Liver (tissue), 8 donors: ENCODE measurements at regions not wholly inside any gene's neighbourhood (a gene's known extent, or its start where the extent isn't known, plus 50 kb on each side); places are given as distances from the start of the nearest gene placed in this dataset.
"Not testable (repeated sequence)": the region's sequence is repeated elsewhere in the genome, so short reads cannot be mapped to it uniquely, and the experiment has no call there.

Experiments used
- DNase-seq: peaks from one replicate; pipeline ENCODE4 v3.0.0-alpha.2; 2017; ENCODE audit warnings: low spot score
- H3K27ac ChIP-seq, 2 donors: one replicate each; pipeline ENCODE4 v1.7.0; 2013; ENCODE audit warnings: inconsistent platforms in 2 of 2, low read length in 2 of 2, control low read depth in 1 of 2, low read depth in 1 of 2, mild to moderate bottlenecking in 1 of 2
- H3K27me3 ChIP-seq, 4 donors: one replicate each; pipeline versions ENCODE4 v1.6.1 to v1.7.0; 2013; ENCODE audit warnings: low read length in 3 of 4, inconsistent platforms in 1 of 4, mild to moderate bottlenecking in 1 of 4, moderate library complexity in 1 of 4; ENCODE audit not compliant: control insufficient read depth in 4 of 4, insufficient read depth in 4 of 4
- H3K36me3 ChIP-seq, 4 donors: one replicate each; pipeline versions ENCODE4 v1.6.1 to v1.7.0; 2013; ENCODE audit warnings: low read length in 3 of 4, mild to moderate bottlenecking in 3 of 4, low read depth in 1 of 4, moderate library complexity in 1 of 4; ENCODE audit not compliant: control insufficient read depth in 4 of 4, insufficient read depth in 3 of 4
- H3K4me1 ChIP-seq, 4 donors: one replicate each; pipeline versions ENCODE4 v1.6.1 to v1.7.0; 2013; ENCODE audit warnings: low read length in 3 of 4, mild to moderate bottlenecking in 3 of 4, moderate library complexity in 1 of 4; ENCODE audit not compliant: control insufficient read depth in 4 of 4, insufficient read depth in 4 of 4
- H3K4me3 ChIP-seq, 3 donors: one replicate each; pipeline versions ENCODE4 v1.6.1 to v1.7.0; 2013; ENCODE audit warnings: low read length in 3 of 3, control low read depth in 1 of 3, low read depth in 1 of 3, mild to moderate bottlenecking in 1 of 3
- H3K9ac ChIP-seq, 2 donors: one replicate each; pipeline ENCODE4 v1.7.0; 2013; ENCODE audit warnings: low read length in 2 of 2, mild to moderate bottlenecking in 2 of 2, moderate library complexity in 2 of 2, control low read depth in 1 of 2, low read depth in 1 of 2
- H3K9me3 ChIP-seq, 4 donors: one replicate each; pipeline versions ENCODE4 v1.6.1 to v1.7.0; 2013; ENCODE audit warnings: low read length in 3 of 4; ENCODE audit not compliant: control insufficient read depth in 4 of 4
- ATF3 ChIP-seq: IDR thresholded peaks from 2 replicates; pipeline ENCODE4 v1.6.1; 2016; ENCODE audit warnings: antibody characterized with exemption
- CTCF ChIP-seq: fragments of 150-350 bp; IDR thresholded peaks from 2 replicates; pipeline ENCODE4 v1.5.1; 2017; ENCODE audit warnings: improper control_type of control experiment, low read depth, low read length; ENCODE audit not compliant: missing input control
- EGR1 ChIP-seq, 2 donors: IDR thresholded peaks; 2 replicates each; pipeline ENCODE4 v1.6.1; 2016 to 2018; ENCODE audit warnings: antibody characterized with exemption in 2 of 2, low read depth in 2 of 2
- FOXA1 ChIP-seq: IDR thresholded peaks from 2 replicates; pipeline ENCODE4 v1.6.1; 2016; ENCODE audit warnings: antibody characterized with exemption
- FOXA2 ChIP-seq: IDR thresholded peaks from 2 replicates; pipeline ENCODE4 v1.6.1; 2016; ENCODE audit warnings: antibody characterized with exemption
- GABPA ChIP-seq, 2 donors: IDR thresholded peaks in 1 of 2; conservative IDR thresholded peaks in 1 of 2; 2 replicates each; pipeline ENCODE4 v1.6.1; 2016; ENCODE audit warnings: antibody characterized with exemption in 2 of 2, mild to moderate bottlenecking in 1 of 2, moderate library complexity in 1 of 2
- HNF4A ChIP-seq, 2 donors: conservative IDR thresholded peaks; 2 replicates each; pipeline ENCODE4 v1.6.1; 2016; ENCODE audit warnings: antibody characterized with exemption in 2 of 2, mild to moderate bottlenecking in 2 of 2
- HNF4G ChIP-seq: IDR thresholded peaks from 2 replicates; pipeline ENCODE4 v1.6.1; 2016; ENCODE audit warnings: antibody characterized with exemption
- JUND ChIP-seq, 2 donors: IDR thresholded peaks; 2 replicates each; pipeline ENCODE4 v1.6.1; 2016; ENCODE audit warnings: antibody characterized with exemption in 2 of 2
- MAX ChIP-seq: IDR thresholded peaks from 2 replicates; pipeline ENCODE4 v1.6.1; 2016; ENCODE audit warnings: antibody characterized with exemption
- NR2F2 ChIP-seq: IDR thresholded peaks from 2 replicates; pipeline ENCODE4 v1.6.1; 2016; ENCODE audit warnings: antibody characterized with exemption
- RAD21 ChIP-seq, 2 donors: IDR thresholded peaks; 2 replicates each; pipeline ENCODE4 v1.6.1; 2016; ENCODE audit warnings: antibody characterized with exemption in 2 of 2, mild to moderate bottlenecking in 2 of 2
- REST ChIP-seq: IDR thresholded peaks from 2 replicates; pipeline ENCODE4 v1.6.1; 2016; ENCODE audit warnings: antibody characterized with exemption, mild to moderate bottlenecking
- RXRA ChIP-seq, 2 donors: IDR thresholded peaks; 2 replicates each; pipeline ENCODE4 v1.6.1; 2017 to 2018; ENCODE audit warnings: antibody characterized with exemption in 2 of 2, mild to moderate bottlenecking in 1 of 2
- SP1 ChIP-seq: IDR thresholded peaks from 2 replicates; pipeline ENCODE4 v1.6.1; 2018; ENCODE audit warnings: antibody characterized with exemption, mild to moderate bottlenecking
- TAF1 ChIP-seq: conservative IDR thresholded peaks from 2 replicates; pipeline ENCODE4 v1.6.1; 2016; ENCODE audit warnings: antibody characterized with exemption, mild to moderate bottlenecking
- YY1 ChIP-seq: IDR thresholded peaks from 2 replicates; pipeline ENCODE4 v1.6.1; 2016; ENCODE audit warnings: antibody characterized with exemption, mild to moderate bottlenecking
- ZBTB33 ChIP-seq: IDR thresholded peaks from 2 replicates; pipeline ENCODE4 v1.6.1; 2016; ENCODE audit warnings: antibody characterized with exemption
- WGBS: extraction: QIAGEN DNeasy Blood & Tissue Kit; methylation state at CpG from one replicate; pipeline ENCODE4 v1.1.7; 2013; 5-methylcytosine and 5-hydroxymethylcytosine counted together
- donor health status: healthy.
- donor health status: healthy.
- donor health status: healthy.
- donor health status: healthy.
- donor health status: healthy.

- Histone ChIP-seq H3K27me3 (no peaks in the 10 kb centered on the region), H3K9ac (no peak overlapping the region), H3K4me3 (no peak overlapping the region), H3K36me3 (no peaks in the 10 kb centered on the region), H3K27ac (no peak overlapping the region), H3K9me3 (no peaks in the 10 kb centered on the region), H3K4me1 (no peaks in the 10 kb centered on the region)
- WGBS: 67% methylated on average over 5 of the region's 5 CpGs
- DNase-seq: no peak
- TF ChIP-seq ATF3 (no peak), EGR1 (IDR thresholded peaks at IDR 0.05; ENCODE audit: low read depth in 2 of 2) (no peak), TAF1 (no peak), RAD21 (IDR thresholded peaks at IDR 0.05) (no peak), HNF4A (conservative IDR thresholded peaks at IDR 0.05) (no peak), NR2F2 (no peak), RXRA (IDR thresholded peaks at IDR 0.05) (no peak), GABPA (IDR thresholded peaks at IDR 0.05 in 1 of 2, conservative IDR thresholded peaks at IDR 0.05 in 1 of 2) (no peak), SP1 (no peak), REST (no peak), CTCF (no peak), JUND (IDR thresholded peaks at IDR 0.05) (no peak), FOXA1 (no peak), ZBTB33 (no peak), HNF4G (no peak), YY1 (no peak), FOXA2 (no peak), MAX (no peak)
Observed at GRCh38 chr12:131309700-131310099, 356.0 kb downstream of the ADGRD1 start.

GRCh38 chr12:131310227-131310969 lies 356.7 kb downstream of the ADGRD1 start:
- H3K4me3 ChIP-seq, H3K9ac ChIP-seq, H3K36me3 ChIP-seq, H3K9me3 ChIP-seq, H3K27ac ChIP-seq, H3K4me1 ChIP-seq, DNase-seq, H3K27me3 ChIP-seq: not testable (repeated sequence)
- 76% methylated on average over 20 of the region's 22 CpGs for WGBS

- not testable (repeated sequence) for H3K36me3 ChIP-seq, H3K4me3 ChIP-seq, H3K9me3 ChIP-seq, DNase-seq, H3K27ac ChIP-seq, H3K4me1 ChIP-seq, H3K9ac ChIP-seq, H3K27me3 ChIP-seq
- 34% methylated on average over 10 of the region's 12 CpGs for WGBS
Observed at GRCh38 chr12:131311279-131311722, 357.6 kb downstream of the ADGRD1 start.
